ENCODE measurements at regions not wholly inside any gene's neighbourhood (a gene's known extent, or its start where the extent isn't known, plus 50 kb on each side); places are given as distances from the start of the nearest gene placed in this dataset.

DNA sequence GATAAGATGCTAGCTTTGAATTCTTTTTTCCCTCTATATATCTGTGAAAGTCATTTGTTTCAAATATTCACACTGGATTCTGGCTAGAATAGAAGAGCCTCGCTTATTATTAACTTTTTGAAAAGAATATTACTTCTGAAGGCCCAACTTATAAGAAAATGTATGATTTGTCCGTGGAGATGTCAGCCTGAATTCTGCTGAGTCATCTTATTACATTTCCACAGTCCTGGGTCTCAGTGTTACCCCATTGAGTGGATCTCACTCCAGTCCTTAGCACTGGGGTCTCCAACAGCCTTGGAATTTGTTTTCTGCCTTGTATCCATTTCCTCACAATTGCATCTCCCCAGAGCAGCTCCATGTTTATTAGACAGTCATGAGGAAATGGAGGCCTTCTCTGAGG lies 907.9 kb downstream of the VRK1 start:
- POLR2A ChIA-PET = no interaction called here

DNA sequence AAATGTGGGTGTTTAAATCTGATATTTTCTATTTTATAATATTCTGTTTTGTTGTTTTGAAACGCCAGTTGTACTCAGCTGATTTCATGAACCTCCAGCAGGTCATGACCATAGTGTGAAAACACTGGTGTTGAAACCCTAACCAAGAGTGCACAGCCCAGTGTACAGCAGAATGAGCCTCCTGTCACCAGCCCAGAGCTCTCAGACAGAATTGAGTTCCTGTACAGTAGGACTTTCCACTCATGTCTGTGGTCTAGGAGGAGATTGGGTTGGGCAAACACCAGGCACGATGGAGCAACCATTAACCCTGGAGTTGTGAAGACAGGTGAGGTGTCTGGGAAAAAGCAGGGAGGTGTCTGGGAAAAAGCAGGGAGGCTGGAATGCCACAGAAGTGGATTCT lies 908.8 kb downstream of the VRK1 start:
- Histone ChIP-seq H3K36me3 (ENCODE audit: control insufficient read depth, insufficient read depth, low read length) (no peaks in the 10 kb centered on the region), H3K4me3 (ENCODE audit: low read depth, low read length) (no peak overlapping the region), H3K27me3 (ENCODE audit: control insufficient read depth, insufficient read depth, low read length) (no peaks in the 10 kb centered on the region)
- CTCF ChIA-PET = no interaction called here
- DNase-seq (ENCODE audit: low read depth) = no peak
- POLR2A ChIA-PET = no interaction called here
- TF ChIP-seq, protein P1, sequence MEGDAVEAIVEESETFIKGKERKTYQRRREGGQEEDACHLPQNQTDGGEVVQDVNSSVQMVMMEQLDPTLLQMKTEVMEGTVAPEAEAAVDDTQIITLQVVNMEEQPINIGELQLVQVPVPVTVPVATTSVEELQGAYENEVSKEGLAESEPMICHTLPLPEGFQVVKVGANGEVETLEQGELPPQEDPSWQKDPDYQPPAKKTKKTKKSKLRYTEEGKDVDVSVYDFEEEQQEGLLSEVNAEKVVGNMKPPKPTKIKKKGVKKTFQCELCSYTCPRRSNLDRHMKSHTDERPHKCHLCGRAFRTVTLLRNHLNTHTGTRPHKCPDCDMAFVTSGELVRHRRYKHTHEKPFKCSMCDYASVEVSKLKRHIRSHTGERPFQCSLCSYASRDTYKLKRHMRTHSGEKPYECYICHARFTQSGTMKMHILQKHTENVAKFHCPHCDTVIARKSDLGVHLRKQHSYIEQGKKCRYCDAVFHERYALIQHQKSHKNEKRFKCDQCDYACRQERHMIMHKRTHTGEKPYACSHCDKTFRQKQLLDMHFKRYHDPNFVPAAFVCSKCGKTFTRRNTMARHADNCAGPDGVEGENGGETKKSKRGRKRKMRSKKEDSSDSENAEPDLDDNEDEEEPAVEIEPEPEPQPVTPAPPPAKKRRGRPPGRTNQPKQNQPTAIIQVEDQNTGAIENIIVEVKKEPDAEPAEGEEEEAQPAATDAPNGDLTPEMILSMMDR (IDR thresholded peaks at IDR 0.05; ENCODE audit: insufficient read depth, low read depth, low read length) = no peak

More for the DNA sequence above, 907.9 kb downstream of the VRK1 start:
- no peak for DNase-seq (ENCODE audit: low read depth)
- Histone ChIP-seq H3K36me3 (ENCODE audit: control insufficient read depth, insufficient read depth, low read length) (no peaks in the 10 kb centered on the region), H3K4me3 (ENCODE audit: low read depth, low read length) (no peak overlapping the region), H3K27me3 (ENCODE audit: control insufficient read depth, insufficient read depth, low read length) (no peaks in the 10 kb centered on the region)
- TF ChIP-seq, protein P1 (IDR thresholded peaks at IDR 0.05; ENCODE audit: insufficient read depth, low read depth, low read length) = no peak
- CTCF ChIA-PET = no interaction called here

DNA sequence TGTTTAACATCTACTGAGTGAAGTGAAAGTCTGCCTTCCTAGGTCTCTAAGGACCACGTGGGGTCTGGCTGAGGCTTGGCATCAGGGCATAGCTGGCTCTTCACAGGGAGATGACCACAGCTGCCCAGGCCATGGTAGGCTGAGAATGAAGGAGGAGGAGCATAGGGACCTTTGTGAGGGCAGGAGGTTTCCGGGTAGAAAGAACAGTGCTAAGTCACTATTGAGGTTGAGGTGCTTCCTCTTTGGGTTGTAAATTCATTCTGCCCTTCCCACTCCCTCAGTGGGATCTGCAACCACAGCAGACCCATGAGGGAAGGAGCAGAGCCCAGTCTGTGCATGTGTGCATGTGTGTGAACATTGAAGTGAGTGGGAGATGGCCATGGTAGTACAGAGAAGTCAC lies 909.6 kb downstream of the VRK1 start:
- TF ChIP-seq, protein P1 (IDR thresholded peaks at IDR 0.05; ENCODE audit: insufficient read depth, low read depth, low read length) = no peak
- Histone ChIP-seq H3K4me3 (ENCODE audit: low read depth, low read length) (no peak overlapping the region), H3K27me3 (ENCODE audit: control insufficient read depth, insufficient read depth, low read length) (no peaks in the 10 kb centered on the region), H3K36me3 (ENCODE audit: control insufficient read depth, insufficient read depth, low read length) (no peaks in the 10 kb centered on the region)
- CTCF ChIA-PET = no interaction called here
- POLR2A ChIA-PET = no interaction called here
- DNase-seq (ENCODE audit: low read depth) = no peak

DNA sequence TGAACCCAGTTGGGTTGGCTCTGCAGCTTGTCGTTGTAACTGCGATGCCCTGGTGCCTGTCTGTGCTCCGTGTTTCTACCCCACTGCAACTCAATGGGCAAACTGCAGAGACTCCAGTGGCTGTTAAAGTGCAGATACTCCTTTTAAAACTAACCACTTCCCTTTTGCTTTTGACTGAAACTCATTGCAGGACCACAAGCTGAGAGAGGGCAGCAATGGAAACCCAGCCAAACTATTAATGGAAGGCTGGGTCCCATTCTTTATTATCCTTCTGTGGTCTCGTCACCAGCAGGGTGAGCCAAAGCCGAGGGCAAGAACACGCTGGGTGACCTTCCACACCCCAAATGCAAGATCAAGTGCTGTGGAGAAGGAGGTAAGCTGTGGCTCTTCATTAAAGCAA lies 910.4 kb downstream of the VRK1 start:
- Histone ChIP-seq H3K27me3 (ENCODE audit: control insufficient read depth, insufficient read depth, low read length) (no peaks in the 10 kb centered on the region), H3K36me3 (ENCODE audit: control insufficient read depth, insufficient read depth, low read length) (no peaks in the 10 kb centered on the region), H3K4me3 (ENCODE audit: low read depth, low read length) (no peak overlapping the region)
- DNase-seq (ENCODE audit: low read depth) = no peak
- ChIA-PET CTCF (no interaction called here), POLR2A (no interaction called here)
- TF ChIP-seq, protein P1 (IDR thresholded peaks at IDR 0.05; ENCODE audit: insufficient read depth, low read depth, low read length) = no peak

DNA sequence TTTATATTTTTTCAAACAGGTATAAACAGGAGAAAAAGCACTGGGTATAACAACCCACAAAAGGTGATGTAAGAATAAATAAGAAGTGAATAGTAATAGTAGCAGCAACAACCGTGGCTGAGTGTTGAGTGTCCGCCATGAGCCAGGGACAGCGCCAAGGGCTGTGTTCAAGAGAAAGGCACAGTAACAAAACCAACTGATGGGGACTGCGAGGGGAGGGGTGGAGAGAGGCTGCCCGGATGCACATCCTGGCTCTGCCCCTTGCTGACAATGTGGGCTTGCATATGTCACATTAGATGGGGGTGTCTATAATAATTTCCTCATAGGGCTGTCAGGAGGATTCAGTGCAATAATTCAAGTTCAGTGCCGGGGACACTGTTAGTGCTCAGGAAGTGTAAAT lies 912.4 kb downstream of the VRK1 start:
- H3K4me3 ChIP-seq (ENCODE audit: low read depth, low read length) = no peak overlapping the region
- TF ChIP-seq, protein P1 (IDR thresholded peaks at IDR 0.05; ENCODE audit: insufficient read depth, low read depth, low read length) = no peak
- H3K36me3 ChIP-seq (ENCODE audit: control insufficient read depth, insufficient read depth, low read length) = no peaks in the 10 kb centered on the region
- POLR2A ChIA-PET = no interaction called here
- no peaks in the 10 kb centered on the region for H3K27me3 ChIP-seq (ENCODE audit: control insufficient read depth, insufficient read depth, low read length)
- no peak for DNase-seq (ENCODE audit: low read depth)
- CTCF ChIA-PET = no interaction called here
